ENCODE measurements at regions not wholly inside any gene's neighbourhood (a gene's known extent, or its start where the extent isn't known, plus 50 kb on each side); places are given as distances from the start of the nearest gene placed in this dataset.

DNA sequence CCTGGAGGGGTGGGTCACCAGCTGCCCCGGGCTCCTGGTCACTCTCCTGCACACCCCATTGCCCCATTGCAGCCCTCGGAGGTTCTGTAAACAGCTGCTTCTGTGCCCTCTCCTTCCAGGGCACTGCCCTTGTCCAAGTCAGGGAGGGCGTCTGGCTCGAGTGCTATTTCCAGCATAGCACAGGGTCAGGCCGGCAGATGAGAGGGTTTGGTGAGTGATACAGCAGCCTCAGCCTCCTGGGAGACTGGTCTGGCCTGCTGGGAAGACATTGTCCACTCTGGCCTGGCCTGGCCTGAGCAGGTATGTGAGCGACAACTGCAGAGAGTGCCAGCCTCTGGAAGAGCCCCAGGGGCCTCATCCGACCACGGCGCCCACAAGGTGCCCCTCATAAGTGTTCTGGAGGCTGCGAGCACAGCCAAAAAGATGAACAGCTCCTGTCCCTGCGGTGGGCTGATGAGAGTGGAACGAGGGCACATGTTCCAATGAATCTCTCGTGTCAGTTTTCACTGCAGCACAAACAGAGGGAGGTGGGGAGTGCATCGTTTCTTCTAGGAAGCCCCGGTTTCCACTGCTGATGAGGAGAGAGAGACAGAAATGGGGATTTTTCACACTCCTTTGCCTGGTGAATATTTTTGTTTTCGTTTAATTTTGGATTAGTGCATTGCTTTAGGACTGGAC is 105.8 kb upstream of the SDK2 start:
- TF ChIP-seq POLR2AphosphoS5 (IDR thresholded peaks at IDR 0.05; ENCODE audit: borderline replicate concordance, low read depth, low read length): no peak
- TF ChIP-seq EZH2 (IDR thresholded peaks at IDR 0.05): no peak
- no peak for TF ChIP-seq FOXP2 (optimal IDR thresholded peaks at IDR 0.05; ENCODE audit: control extremely low read depth, extremely low read length, insufficient read depth)

Data from SK-N-MC (cell line).